ENCODE measurements at regions not wholly inside any gene's neighbourhood (a gene's known extent, or its start where the extent isn't known, plus 50 kb on each side); places are given as distances from the start of the nearest gene placed in this dataset.

- TF ChIP-seq CTCF (IDR thresholded peaks at IDR 0.05) (no peak), SMAD4 (CRISPR knock-in tag; IDR thresholded peaks at IDR 0.05) (no peak), ELF4 (CRISPR knock-in tag; IDR thresholded peaks at IDR 0.05; ENCODE audit: low read depth) (no peak), NFYB (CRISPR knock-in tag; conservative IDR thresholded peaks at IDR 0.05; ENCODE audit: low read depth) (no peak), PRRX2 (CRISPR knock-in tag; IDR thresholded peaks at IDR 0.05) (no peak), SP1 (CRISPR knock-in tag; conservative IDR thresholded peaks at IDR 0.05) (no peak), ZBTB43 (CRISPR knock-in tag; IDR thresholded peaks at IDR 0.05) (no peak), CREB1 (CRISPR knock-in tag; IDR thresholded peaks at IDR 0.05) (no peak), ATF3 (CRISPR knock-in tag; conservative IDR thresholded peaks at IDR 0.05) (no peak), AFF4 (CRISPR knock-in tag; IDR thresholded peaks at IDR 0.05; ENCODE audit: borderline replicate concordance) (no peak), NR2C2 (CRISPR knock-in tag; IDR thresholded peaks at IDR 0.05) (no peak)
These were observed 256.9 kb upstream of the COPS8 start for GRCh38 chr2:236828820-236829219.
